SK-N-SH (cell line): ENCODE measurements at regions not wholly inside any gene's neighbourhood (a gene's known extent, or its start where the extent isn't known, plus 50 kb on each side); places are given as distances from the start of the nearest gene placed in this dataset.
A peak's percentile ranks its signal among the peaks of the same experiment; 100 is the strongest.

ENCODE experiments used
- CTCF ChIA-PET: fragments of 300-600, 350-600 bp; formaldehyde crosslinking; extraction: SDS; loops from one replicate; lab custom pipeline; 2021; lab: Yijun Ruan, JAX
- POLR2A ChIA-PET: fragments of 350-600 bp; sonication (Branson Sonifier 250); formaldehyde crosslinking; extraction: SDS; loops from one replicate; lab custom pipeline; 2020; ENCODE audit warnings: antibody characterized with exemption, inconsistent platforms; lab: Yijun Ruan, JAX
- DNase-seq: peaks from one replicate; pipeline ENCODE4 v3.0.0; 2012
- H2AFZ ChIP-seq: fragments of 200-600 bp; sonication (generic); 2 replicates; pipeline ENCODE4 v1.8.1; 2016; ENCODE audit warnings: antibody characterized with exemption, mild to moderate bottlenecking, low read depth
- H3F3A ChIP-seq: fragments of 200-600 bp; sonication (generic); replicated peaks from 2 replicates; pipeline ENCODE3; 2016; ENCODE audit warnings: antibody characterized with exemption, mild to moderate bottlenecking; ENCODE audit not compliant: insufficient read depth
- H3K27ac ChIP-seq, 2 experiments: fragments of 200-500 bp in 1 of 2; fragments of 200-600 bp in 1 of 2; sonication (Bioruptor generic) in 1 of 2; sonication (generic), shearing (Covaris generic) in 1 of 2; 2 replicates each; pipeline versions ENCODE4 v1.5.1 to v1.6.1; 2014 to 2016; ENCODE audit warnings: low read depth in 2 of 2, inconsistent platforms in 1 of 2, low read length in 1 of 2, mild to moderate bottlenecking in 1 of 2, mixed read lengths in 1 of 2
- H3K27me3 ChIP-seq: fragments of 200-600 bp; sonication (generic), shearing (Covaris generic); 2 replicates; pipeline ENCODE4 v1.6.1; 2016; ENCODE audit warnings: mixed run types; ENCODE audit not compliant: insufficient read depth
- H3K36me3 ChIP-seq, 2 experiments: fragments of 200-500 bp in 1 of 2; fragments of 200-600 bp in 1 of 2; sonication (Bioruptor generic) in 1 of 2; sonication (generic) in 1 of 2; replicated peaks in 1 of 2; 2 replicates each; pipeline versions ENCODE3 to v1.5.1; 2014 to 2016; ENCODE audit warnings: low read length in 1 of 2, mild to moderate bottlenecking in 1 of 2; ENCODE audit not compliant: insufficient read depth in 2 of 2, control insufficient read depth in 1 of 2
- H3K4me1 ChIP-seq, 2 experiments: fragments of 200-500 bp in 1 of 2; fragments of 200-600 bp in 1 of 2; sonication (Bioruptor generic) in 1 of 2; sonication (generic), shearing (Covaris generic) in 1 of 2; 2 replicates each; pipeline versions ENCODE4 v1.5.1 to v1.6.1; 2014 to 2016; ENCODE audit warnings: low read depth in 1 of 2, low read length in 1 of 2, mixed run types in 1 of 2; ENCODE audit not compliant: insufficient read depth in 2 of 2, control insufficient read depth in 1 of 2
- H3K4me2 ChIP-seq: fragments of 200-600 bp; sonication (generic), shearing (Covaris generic); 2 replicates; pipeline ENCODE4 v1.6.1; 2017; ENCODE audit warnings: mixed run types
- H3K4me3 ChIP-seq, 2 experiments: fragments of 200-500 bp in 1 of 2; fragments of 200-600 bp in 1 of 2; sonication (Bioruptor generic) in 1 of 2; sonication (generic), shearing (Covaris generic) in 1 of 2; 2 replicates each; pipeline versions ENCODE4 v1.5.1 to v1.8.1; 2014 to 2016; ENCODE audit warnings: low read depth in 2 of 2, inconsistent platforms in 1 of 2, low read length in 1 of 2, mild to moderate bottlenecking in 1 of 2, mixed read lengths in 1 of 2, moderate library complexity in 1 of 2
- H3K79me2 ChIP-seq: fragments of 200-600 bp; sonication (generic); 2 replicates; pipeline ENCODE4 v1.8.1; 2017; ENCODE audit warnings: mild to moderate bottlenecking; ENCODE audit not compliant: insufficient read depth
- H3K9ac ChIP-seq: fragments of 200-600 bp; sonication (generic); 2 replicates; pipeline ENCODE4 v1.6.1; 2017; ENCODE audit warnings: mixed run types
- H3K9me2 ChIP-seq: fragments of 200-600 bp; sonication (generic); 2 replicates; pipeline ENCODE4 v1.6.1; 2017; ENCODE audit warnings: mixed run types
- H3K9me3 ChIP-seq: fragments of 200-600 bp; sonication (generic); 2 replicates; pipeline ENCODE4 v1.6.1; 2017; ENCODE audit warnings: mixed run types, mild to moderate bottlenecking, moderate library complexity
- H4K20me1 ChIP-seq: fragments of 200-600 bp; sonication (generic); 2 replicates; pipeline ENCODE4 v1.6.1; 2017; ENCODE audit warnings: mild to moderate bottlenecking, mixed run types; ENCODE audit not compliant: insufficient read depth
- CHD2 ChIP-seq: fragments of 150-350 bp; IDR thresholded peaks from 2 replicates; pipeline ENCODE4 v1.6.1; 2018; ENCODE audit warnings: low read length; ENCODE audit not compliant: partially characterized antibody
- GATA2 ChIP-seq: sonication (generic); formaldehyde crosslinking; IDR thresholded peaks from 2 replicates; pipeline ENCODE4 v1.5.0; 2020; ENCODE audit warnings: mild to moderate bottlenecking, missing genetic modification reagents
- JUND ChIP-seq: IDR thresholded peaks from 2 replicates; pipeline ENCODE4 v1.4.0; 2012
- MAX ChIP-seq: IDR thresholded peaks from 2 replicates; pipeline ENCODE4 v1.4.0; 2012; ENCODE audit warnings: low read depth
- MEF2A ChIP-seq: IDR thresholded peaks from 2 replicates; pipeline ENCODE4 v1.4.0; 2012; ENCODE audit warnings: low read depth, borderline replicate concordance
- MXI1 ChIP-seq: IDR thresholded peaks from 2 replicates; pipeline ENCODE4 v1.6.1; 2012; ENCODE audit warnings: mild to moderate bottlenecking, low read depth, low read length, improper control_type of control experiment
- NRF1 ChIP-seq: IDR thresholded peaks from 2 replicates; pipeline ENCODE4 v1.6.1; 2012; ENCODE audit warnings: low read depth, mild to moderate bottlenecking, low read length
- PBX3 ChIP-seq: IDR thresholded peaks from 2 replicates; pipeline ENCODE4; 2012
- POLR2AphosphoS5 ChIP-seq: IDR thresholded peaks from 2 replicates; pipeline ENCODE4 v1.6.1; 2012; ENCODE audit warnings: low read depth, low read length
- REST ChIP-seq: IDR thresholded peaks from 2 replicates; pipeline ENCODE4 v1.6.1; 2012; ENCODE audit warnings: mild to moderate bottlenecking, low read depth, low read length, moderate library complexity
- RXRA ChIP-seq: IDR thresholded peaks from 2 replicates; pipeline ENCODE4 v1.4.0; 2012; ENCODE audit warnings: low read depth, mild to moderate bottlenecking, borderline replicate concordance
- SMC3 ChIP-seq: IDR thresholded peaks from 2 replicates; pipeline ENCODE4 v1.6.1; 2012; ENCODE audit warnings: low read depth, low read length, improper control_type of control experiment
- TAF1 ChIP-seq: IDR thresholded peaks from 2 replicates; pipeline ENCODE4 v1.6.1; 2012; ENCODE audit warnings: low read depth, mild to moderate bottlenecking, low read length, moderate library complexity, borderline replicate concordance
- TCF12 ChIP-seq: IDR thresholded peaks from 2 replicates; pipeline ENCODE4 v1.4.0; 2012
- TEAD4 ChIP-seq: IDR thresholded peaks from 2 replicates; pipeline ENCODE4 v1.4.0; 2012; ENCODE audit warnings: mild to moderate bottlenecking, borderline replicate concordance; ENCODE audit not compliant: insufficient read depth
- USF2 ChIP-seq: fragments of 150-350 bp; IDR thresholded peaks from 2 replicates; pipeline ENCODE4 v1.6.1; 2017; ENCODE audit warnings: antibody characterized with exemption, low read length, low read depth, borderline replicate concordance
- YY1 ChIP-seq: IDR thresholded peaks from 2 replicates; pipeline ENCODE4 v1.4.0; 2012; ENCODE audit warnings: low read depth, mild to moderate bottlenecking
- WGBS: methylation state at CpG from one replicate; pipeline ENCODE4 v1.1.6; 2017; ENCODE audit warnings: low lambda C conversion rate; 5-methylcytosine and 5-hydroxymethylcytosine counted together

- 12% methylated on average over 3 of the region's 3 CpGs for WGBS
- no peak for DNase-seq
- H3K4me2 ChIP-seq = no peak overlapping the region
- ChIA-PET POLR2A (no interaction called here), CTCF (no interaction called here)
- no peak overlapping the region for H3K9ac ChIP-seq
- H3K9me3 ChIP-seq = peaks cover 5% of the 10 kb centered on the region; the same call in 1 of the 2 replicates
- no peaks in the 10 kb centered on the region; a peak in 1 of 4 replicates for H3K4me1 ChIP-seq
- H3K4me3 ChIP-seq = no peak overlapping the region
- H3F3A ChIP-seq = no peaks in the 10 kb centered on the region
- TF ChIP-seq SMC3 = no peak
- peak; percentile 27; the same call in 1 of the 2 replicates for TF ChIP-seq TCF12
- no peaks in the 10 kb centered on the region for H3K9me2 ChIP-seq
- H3K36me3 ChIP-seq = no peaks in the 10 kb centered on the region
- H3K79me2 ChIP-seq = no peaks in the 10 kb centered on the region
- H2AFZ ChIP-seq = no peak overlapping the region
- H3K27ac ChIP-seq = no peak overlapping the region
- no peaks in the 10 kb centered on the region for H3K27me3 ChIP-seq
- H4K20me1 ChIP-seq = no peaks in the 10 kb centered on the region
Measured at GRCh38 chr13:34810996-34811395, 131.1 kb upstream of the NBEA start.

GRCh38 chr13:34815526-34815925 is 126.5 kb upstream of the NBEA start:
- TF ChIP-seq JUND = no peak
- no peak for TF ChIP-seq USF2
- TF ChIP-seq TAF1 = no peak
- TF ChIP-seq POLR2AphosphoS5 = no peak
- no peak for TF ChIP-seq GATA2 (CRISPR knock-in tag)
- no peak for TF ChIP-seq TEAD4
- no peak for TF ChIP-seq SMC3
- no peak for TF ChIP-seq CHD2
- TF ChIP-seq REST = no peak
- no peak for TF ChIP-seq MEF2A
- no peak for TF ChIP-seq YY1
- TF ChIP-seq NRF1 = no peak
- TF ChIP-seq PBX3 = no peak
- no peak for TF ChIP-seq MAX
- TF ChIP-seq RXRA = no peak
- no peak for TF ChIP-seq MXI1
- Histone ChIP-seq H3K9me3 (peaks cover 5% of the 10 kb centered on the region; the same call in 1 of the 2 replicates), H3K4me2 (no peak overlapping the region), H3F3A (no peaks in the 10 kb centered on the region), H3K27me3 (no peaks in the 10 kb centered on the region), H3K4me1 (no peaks in the 10 kb centered on the region; a peak in 1 of 4 replicates), H3K9me2 (no peaks in the 10 kb centered on the region), H3K4me3 (no peak overlapping the region), H3K79me2 (no peaks in the 10 kb centered on the region), H3K36me3 (no peaks in the 10 kb centered on the region), H3K9ac (no peak overlapping the region), H4K20me1 (no peaks in the 10 kb centered on the region), H2AFZ (no peak overlapping the region), H3K27ac (peak overlapping the region in 1 of 2 experiments; percentile 92; a peak in 2 of 4 replicates)
- ChIA-PET POLR2A (no interaction called here), CTCF (no interaction called here)
- DNase-seq = no peak
- 67% methylated on average over 2 of the region's 2 CpGs for WGBS
